Brain microvascular endothelial cell (primary cell): ENCODE measurements at regions not wholly inside any gene's neighbourhood (a gene's known extent, or its start where the extent isn't known, plus 50 kb on each side); places are given as distances from the start of the nearest gene placed in this dataset.

Source experiments
- DNase-seq: peaks from one replicate; pipeline ENCODE4 v3.0.0-alpha.2; 2020
- H3K27ac ChIP-seq: fragments of 250-450 bp; sonication (Bioruptor Pico); 2 replicates; pipeline ENCODE4 v1.5.1; 2020; ENCODE audit warnings: mild to moderate bottlenecking, moderate library complexity
- H3K27me3 ChIP-seq: fragments of 250-450 bp; sonication (Bioruptor Pico); replicated peaks from 2 replicates; pipeline ENCODE4 v1.5.1; 2020; ENCODE audit warnings: mild to moderate bottlenecking
- H3K36me3 ChIP-seq: fragments of 250-450 bp; sonication (Bioruptor Pico); replicated peaks from 2 replicates; pipeline ENCODE4 v1.5.1; 2020; ENCODE audit warnings: mild to moderate bottlenecking
- H3K4me3 ChIP-seq: 2 replicates; pipeline ENCODE4 v1.5.1; 2011; ENCODE audit warnings: low read depth, mild to moderate bottlenecking, control low read depth, low read length, moderate library complexity
- in situ Hi-C: cut with HindIII; loops from 2 replicates; pipeline ENCODE4 v1.10.0; 2017; ENCODE audit warnings: low sequenced_read_pairs, low pct_ligation_motif_present
- TF ChIP-seq, protein P1 (sequence below): IDR thresholded peaks from 2 replicates; pipeline ENCODE4 v1.5.1; 2011; ENCODE audit warnings: low read depth, mild to moderate bottlenecking, moderate library complexity, low read length, control low read depth, inconsistent platforms; ENCODE audit errors: missing control alignments

DNA sequence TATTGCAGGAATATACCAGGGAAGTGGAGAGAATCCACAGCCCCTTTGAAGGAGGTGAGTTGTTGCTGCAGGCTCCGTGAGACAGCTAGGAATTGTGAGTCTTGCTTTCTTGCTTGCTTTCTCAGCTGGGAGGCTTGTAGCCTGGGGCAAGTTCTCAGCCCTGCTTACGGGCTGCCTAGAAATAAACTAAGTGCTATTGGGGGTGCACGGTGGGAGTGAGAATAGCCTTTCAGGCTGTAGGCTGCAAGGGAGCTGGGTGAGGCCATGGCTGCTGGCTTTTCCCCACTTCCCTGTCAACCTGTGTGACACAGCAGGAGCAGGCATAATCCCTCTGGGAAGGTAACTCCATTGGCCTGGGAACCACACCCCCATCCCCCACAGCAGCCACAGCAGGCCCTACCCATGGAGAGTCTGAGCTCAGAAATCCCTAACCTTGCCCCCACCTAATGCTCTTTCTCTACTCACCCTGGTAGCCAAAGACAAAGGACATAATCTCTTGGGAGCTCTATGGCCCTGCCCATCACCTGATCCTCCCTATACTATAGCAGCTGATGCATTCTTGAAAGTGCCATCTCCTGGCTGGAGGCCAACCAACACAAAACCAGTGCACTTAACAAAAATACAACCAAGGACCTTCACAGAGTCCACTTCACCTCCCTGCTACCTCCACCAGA lies 113.0 kb downstream of the MMRN1 start:
- H3K4me3 ChIP-seq, result no peak overlapping the region
- no peaks in the 10 kb centered on the region for H3K27me3 ChIP-seq
- no peak for DNase-seq
- no peak overlapping the region for H3K27ac ChIP-seq
- TF ChIP-seq, protein P1, sequence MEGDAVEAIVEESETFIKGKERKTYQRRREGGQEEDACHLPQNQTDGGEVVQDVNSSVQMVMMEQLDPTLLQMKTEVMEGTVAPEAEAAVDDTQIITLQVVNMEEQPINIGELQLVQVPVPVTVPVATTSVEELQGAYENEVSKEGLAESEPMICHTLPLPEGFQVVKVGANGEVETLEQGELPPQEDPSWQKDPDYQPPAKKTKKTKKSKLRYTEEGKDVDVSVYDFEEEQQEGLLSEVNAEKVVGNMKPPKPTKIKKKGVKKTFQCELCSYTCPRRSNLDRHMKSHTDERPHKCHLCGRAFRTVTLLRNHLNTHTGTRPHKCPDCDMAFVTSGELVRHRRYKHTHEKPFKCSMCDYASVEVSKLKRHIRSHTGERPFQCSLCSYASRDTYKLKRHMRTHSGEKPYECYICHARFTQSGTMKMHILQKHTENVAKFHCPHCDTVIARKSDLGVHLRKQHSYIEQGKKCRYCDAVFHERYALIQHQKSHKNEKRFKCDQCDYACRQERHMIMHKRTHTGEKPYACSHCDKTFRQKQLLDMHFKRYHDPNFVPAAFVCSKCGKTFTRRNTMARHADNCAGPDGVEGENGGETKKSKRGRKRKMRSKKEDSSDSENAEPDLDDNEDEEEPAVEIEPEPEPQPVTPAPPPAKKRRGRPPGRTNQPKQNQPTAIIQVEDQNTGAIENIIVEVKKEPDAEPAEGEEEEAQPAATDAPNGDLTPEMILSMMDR, result no peak
- no peaks in the 10 kb centered on the region for H3K36me3 ChIP-seq
- in situ Hi-C loops, result no loop called here

- Histone ChIP-seq H3K4me3 (no peak overlapping the region), H3K36me3 (no peaks in the 10 kb centered on the region), H3K27ac (no peak overlapping the region), H3K27me3 (no peaks in the 10 kb centered on the region)
- TF ChIP-seq, protein P1, result no peak
- DNase-seq, result no peak
- in situ Hi-C loops, result no loop called here
Observed at GRCh38 chr4:90012918-90013317, 114.3 kb upstream of the CCSER1 start.

GRCh38 chr4:90024519-90024918 lies 102.7 kb upstream of the CCSER1 start:
- no peak for DNase-seq
- Histone ChIP-seq H3K36me3 (no peaks in the 10 kb centered on the region), H3K4me3 (no peak overlapping the region), H3K27ac (no peak overlapping the region), H3K27me3 (no peaks in the 10 kb centered on the region)
- in situ Hi-C loops, result no loop called here
- TF ChIP-seq, protein P1, result no peak

GRCh38 chr4:90025248-90025647 lies 101.9 kb upstream of the CCSER1 start:
- in situ Hi-C loops, result no loop called here
- H3K4me3 ChIP-seq, result no peak overlapping the region
- no peaks in the 10 kb centered on the region for H3K36me3 ChIP-seq
- TF ChIP-seq, protein P1, result no peak
- no peak for DNase-seq
- no peaks in the 10 kb centered on the region for H3K27me3 ChIP-seq
- no peak overlapping the region for H3K27ac ChIP-seq

DNA sequence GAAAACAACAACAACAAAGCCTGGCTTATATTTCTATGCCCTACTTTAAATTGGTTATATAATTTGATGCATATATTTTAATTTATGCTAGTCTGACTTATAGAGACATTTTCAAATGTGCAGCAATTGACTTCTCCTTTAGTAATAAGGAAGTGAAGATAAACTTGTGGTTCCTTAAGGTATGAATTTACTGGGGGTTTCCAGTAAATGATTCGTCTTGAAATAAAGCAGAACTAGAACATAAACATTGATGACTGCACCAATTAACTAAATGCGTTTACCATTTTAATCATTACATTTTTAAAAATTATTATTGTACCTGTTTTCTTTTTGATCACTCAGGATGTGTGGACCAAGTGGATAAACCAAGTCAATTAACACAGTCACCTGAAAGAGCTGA lies 99.6 kb upstream of the CCSER1 start:
- TF ChIP-seq, protein P1, result no peak
- no peak for DNase-seq
- in situ Hi-C loops, result no loop called here

DNA sequence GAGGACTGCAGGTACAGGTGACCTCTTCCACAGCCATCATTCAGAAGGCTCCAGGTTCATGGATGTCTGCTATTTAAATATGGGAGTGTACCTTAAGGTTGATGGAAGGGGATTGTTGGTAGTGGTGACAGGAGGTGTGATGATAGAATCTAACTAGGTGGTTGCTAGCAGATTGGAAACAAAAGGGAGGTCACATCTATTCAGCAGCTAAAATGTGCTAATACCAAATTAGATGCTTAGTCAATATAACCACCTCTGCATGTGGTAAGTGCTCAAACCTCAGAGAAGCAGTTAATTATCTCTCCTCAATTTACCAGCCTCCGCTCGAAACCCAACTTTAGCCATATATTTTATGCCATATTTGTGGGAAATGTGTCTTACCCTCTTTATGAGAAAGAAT lies 98.7 kb upstream of the CCSER1 start:
- DNase-seq, result no peak
- H3K27me3 ChIP-seq, result no peaks in the 10 kb centered on the region
- in situ Hi-C loops, result no loop called here
- H3K36me3 ChIP-seq, result no peaks in the 10 kb centered on the region
- no peak overlapping the region for H3K27ac ChIP-seq
- no peak overlapping the region for H3K4me3 ChIP-seq
- TF ChIP-seq, protein P1, result no peak

More for the DNA sequence above, 99.6 kb upstream of the CCSER1 start:
- Histone ChIP-seq H3K27ac (no peak overlapping the region), H3K27me3 (no peaks in the 10 kb centered on the region), H3K36me3 (no peaks in the 10 kb centered on the region), H3K4me3 (no peak overlapping the region)
